ENCODE measurements at regions not wholly inside any gene's neighbourhood (a gene's known extent, or its start where the extent isn't known, plus 50 kb on each side); places are given as distances from the start of the nearest gene placed in this dataset.

DNA sequence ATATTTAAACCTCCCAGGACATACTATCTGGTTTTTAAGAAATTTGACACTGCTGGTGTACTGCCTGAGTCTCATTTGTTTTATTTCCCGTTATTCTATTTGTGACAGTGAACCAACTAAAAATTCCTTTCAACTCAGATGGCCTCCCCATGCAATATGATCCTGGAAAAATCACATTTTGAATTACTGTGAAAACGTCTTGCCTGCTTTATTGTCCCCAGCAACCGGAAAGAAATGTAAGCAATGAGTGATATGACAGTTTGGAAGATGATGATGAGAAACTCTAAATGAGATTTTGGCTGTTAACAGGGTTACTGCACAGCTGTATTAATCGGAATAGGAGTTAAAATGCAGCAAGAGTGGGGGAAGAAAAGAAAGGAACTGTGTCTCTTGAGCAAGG is 590.7 kb upstream of the CDH5 start:
- DNase-seq (ENCODE audit: low spot score) (no peak), FAIRE-seq (no peak)

DNA sequence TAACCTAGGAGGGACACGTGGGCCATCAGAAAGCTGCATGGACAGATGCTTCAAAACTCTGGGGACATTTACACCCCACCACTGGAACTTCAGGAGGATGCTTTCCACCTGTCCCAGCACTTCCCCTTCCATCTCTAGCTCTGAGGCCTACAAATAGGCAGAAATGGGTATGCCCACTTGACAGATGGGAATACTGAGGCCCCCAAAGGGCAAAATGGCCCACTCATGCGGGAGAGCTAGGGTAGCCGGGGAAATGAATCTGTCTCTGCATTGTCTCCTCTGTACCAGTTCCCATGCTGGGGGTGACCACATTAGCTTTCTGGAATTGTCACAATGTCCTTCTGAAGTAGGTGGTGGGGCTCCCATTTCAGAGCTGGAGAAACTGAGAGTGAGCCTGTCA is 592.1 kb upstream of the CDH5 start:
- no peak for FAIRE-seq

DNA sequence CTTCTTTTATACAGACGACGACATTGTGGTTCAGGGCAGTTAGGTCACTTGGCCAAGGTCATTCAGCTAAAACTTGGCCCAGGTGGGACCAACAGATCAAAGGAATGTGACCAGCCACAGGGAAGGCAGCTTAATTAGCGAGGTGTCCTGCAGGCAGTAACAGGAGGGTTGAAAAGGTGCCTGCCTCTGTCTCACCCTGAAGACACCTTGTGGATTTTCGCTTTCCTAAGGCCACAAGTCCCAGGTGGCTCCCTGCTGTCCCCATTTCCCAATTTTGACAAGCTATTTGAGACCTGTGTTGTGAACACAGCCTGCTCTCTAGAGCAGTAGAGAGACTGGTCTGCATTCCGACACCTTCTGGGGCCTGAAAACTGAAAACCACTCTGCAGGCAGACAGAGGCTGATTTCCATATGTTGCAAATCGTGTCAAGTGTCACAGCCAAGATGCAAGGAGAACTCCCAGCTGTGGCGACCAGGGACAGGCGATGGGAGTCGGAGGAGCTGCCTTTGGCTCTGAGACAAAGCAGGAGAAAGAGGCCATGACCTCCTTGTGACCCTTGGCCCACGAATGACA is 593.1 kb upstream of the CDH5 start:
- DNase-seq (ENCODE audit: low spot score) (no peak), FAIRE-seq (no peak)

More for the DNA sequence above, 592.1 kb upstream of the CDH5 start:
- DNase-seq (ENCODE audit: low spot score) = no peak

DNA sequence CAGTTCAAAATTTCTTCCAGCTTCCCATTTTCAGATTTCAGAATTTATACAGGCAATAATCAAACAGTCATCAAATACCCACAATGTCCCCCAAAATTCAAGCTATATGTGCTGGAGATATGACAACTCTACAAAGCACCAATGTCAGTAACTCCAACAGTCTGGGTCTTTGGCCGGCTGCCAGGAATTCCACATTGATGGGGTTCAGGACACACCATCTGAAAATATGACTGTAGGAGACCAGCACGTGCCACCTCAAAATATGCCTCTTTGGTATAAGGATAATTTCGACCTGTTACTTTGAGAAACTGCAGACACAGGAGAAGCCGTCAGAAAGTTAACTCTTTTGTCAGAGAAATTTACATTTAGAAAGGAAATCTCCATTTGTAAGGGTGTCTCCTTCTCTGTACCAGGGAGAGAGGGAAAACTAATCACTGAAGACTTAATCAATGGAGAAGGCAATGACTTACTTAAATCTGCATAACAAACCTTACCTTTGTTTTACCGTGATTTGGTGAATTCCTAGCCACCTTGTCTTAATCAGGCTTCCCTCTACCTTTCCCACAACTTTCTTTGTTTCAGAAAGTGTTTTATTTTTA is 594.3 kb upstream of the CDH5 start:
- FAIRE-seq (no peak), DNase-seq (ENCODE audit: low spot score) (no peak)

DNA sequence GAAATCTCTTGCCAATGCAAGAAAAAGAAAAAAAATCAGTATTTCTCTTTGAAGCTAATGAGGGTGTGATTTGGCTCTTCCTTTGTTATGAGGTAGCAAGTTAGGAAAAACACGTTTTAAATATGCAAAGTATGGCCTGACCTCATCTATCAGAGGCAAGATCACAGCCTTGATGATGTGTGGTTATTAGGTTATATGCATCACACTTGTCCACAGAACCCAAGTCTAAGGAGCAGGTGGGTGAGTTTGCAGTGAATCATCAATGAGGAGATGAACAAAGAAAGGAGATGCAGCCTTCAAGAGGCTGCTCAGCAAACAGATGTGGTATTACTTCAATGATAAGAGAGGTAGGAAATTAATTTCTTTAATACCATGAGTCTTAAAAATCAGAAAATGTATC is 594.8 kb upstream of the CDH5 start:
- FAIRE-seq (no peak), DNase-seq (ENCODE audit: low spot score) (no peak)

GRCh38 chr16:65770752-65771151 is 595.7 kb upstream of the CDH5 start:
- no peak for DNase-seq (ENCODE audit: low spot score)
- FAIRE-seq = no peak

GRCh38 chr16:65769776-65770438 is 596.6 kb upstream of the CDH5 start:
- no peak for DNase-seq (ENCODE audit: low spot score)
- no peak for FAIRE-seq

- no peak for DNase-seq (ENCODE audit: low spot score)
- no peak for FAIRE-seq
Observed at GRCh38 chr16:65769055-65769465, 597.4 kb upstream of the CDH5 start.

DNA sequence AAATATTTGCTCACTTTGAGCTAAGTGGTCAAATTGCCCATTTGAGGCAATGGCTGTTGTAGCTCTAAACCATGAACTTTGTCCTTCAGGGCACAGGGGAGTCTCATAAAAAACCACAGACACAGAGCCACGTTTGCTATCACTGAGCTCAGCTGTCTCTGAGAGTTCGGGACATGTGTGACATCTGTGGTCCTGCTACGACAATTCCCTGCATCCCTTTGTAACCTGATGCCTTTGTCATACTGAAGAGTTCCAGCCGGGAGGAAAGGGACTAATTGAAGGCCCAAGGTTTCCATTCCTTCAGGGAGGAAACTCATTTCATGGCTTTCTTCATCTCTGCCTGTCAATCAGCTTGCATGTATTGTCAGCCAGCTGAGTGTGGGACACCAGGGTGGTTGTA is 599.4 kb upstream of the CDH5 start:
- DNase-seq (ENCODE audit: low spot score) = no peak
- FAIRE-seq = no peak

DNA sequence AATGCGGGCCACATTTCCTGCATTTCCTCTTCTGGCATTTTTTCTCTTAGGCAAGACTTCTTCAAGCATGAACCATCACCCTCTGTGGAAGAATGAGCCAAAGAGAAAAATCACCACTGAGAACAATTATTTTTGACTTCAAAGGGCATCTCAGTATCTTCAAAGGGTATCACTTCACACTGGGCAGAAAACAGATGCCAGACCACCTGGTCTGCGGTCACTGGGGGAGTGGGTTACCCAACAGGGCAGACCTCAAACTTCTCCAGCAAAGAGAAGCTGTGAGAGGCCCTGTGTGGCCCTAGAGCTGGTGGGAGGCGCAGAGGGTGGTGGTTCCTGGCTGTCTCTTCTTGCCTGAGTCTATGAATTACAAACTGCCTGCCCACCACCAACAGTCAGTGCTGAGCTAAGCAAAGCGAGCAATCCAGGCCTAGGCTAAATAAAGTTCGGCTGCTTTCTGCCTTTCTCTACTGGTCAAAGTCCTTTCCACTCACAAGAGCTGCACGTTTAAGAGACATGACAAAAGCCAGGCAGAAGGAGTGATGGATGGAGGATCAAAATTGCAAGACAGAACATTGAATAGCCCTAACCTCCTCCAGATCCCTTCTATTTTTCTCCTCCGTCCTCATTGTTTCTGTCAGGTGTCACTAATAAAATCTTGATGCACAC is 602.7 kb upstream of the CDH5 start:
- FAIRE-seq (no peak), DNase-seq (ENCODE audit: low spot score) (no peak)

DNA sequence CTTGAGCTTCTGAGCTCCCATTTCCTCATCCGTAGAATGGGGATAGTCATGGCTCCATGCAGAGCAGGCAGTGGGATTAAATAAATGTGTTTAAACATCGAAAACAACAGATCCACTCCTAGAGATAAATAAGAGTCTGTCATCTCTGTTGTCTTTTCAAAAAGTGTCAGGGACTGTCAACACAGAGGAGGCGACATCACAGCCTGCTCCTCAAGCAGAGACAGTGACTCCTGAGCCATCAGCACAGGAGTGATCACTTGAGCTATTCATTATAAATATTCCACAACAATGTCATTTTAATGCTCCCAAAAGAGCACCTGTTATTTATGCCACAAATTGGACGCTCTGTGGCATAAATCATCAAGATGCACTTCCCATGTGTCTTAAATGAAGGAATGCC is 605.6 kb upstream of the CDH5 start:
- no peak for DNase-seq (ENCODE audit: low spot score)
- FAIRE-seq = no peak

DNA sequence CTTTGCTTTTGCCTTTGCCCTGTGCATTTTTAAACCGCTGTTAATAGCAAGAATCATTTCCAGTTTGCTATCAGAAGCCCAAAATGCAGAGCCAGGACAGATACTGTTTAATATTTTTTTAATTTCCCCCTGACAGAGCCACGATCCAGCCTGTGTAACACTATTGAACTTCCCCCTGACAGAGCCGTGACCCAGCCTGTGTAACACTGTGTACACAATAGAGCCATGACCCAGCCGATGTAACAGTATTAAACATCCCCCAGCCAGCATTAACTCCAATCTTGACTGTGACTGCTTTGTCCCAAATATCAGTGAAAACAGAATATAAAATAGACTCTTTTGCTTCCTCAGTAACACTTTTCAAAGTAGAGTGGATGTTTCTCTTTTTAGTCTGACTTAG is 607.9 kb upstream of the CDH5 start:
- FAIRE-seq (no peak), DNase-seq (ENCODE audit: low spot score) (no peak)

DNA sequence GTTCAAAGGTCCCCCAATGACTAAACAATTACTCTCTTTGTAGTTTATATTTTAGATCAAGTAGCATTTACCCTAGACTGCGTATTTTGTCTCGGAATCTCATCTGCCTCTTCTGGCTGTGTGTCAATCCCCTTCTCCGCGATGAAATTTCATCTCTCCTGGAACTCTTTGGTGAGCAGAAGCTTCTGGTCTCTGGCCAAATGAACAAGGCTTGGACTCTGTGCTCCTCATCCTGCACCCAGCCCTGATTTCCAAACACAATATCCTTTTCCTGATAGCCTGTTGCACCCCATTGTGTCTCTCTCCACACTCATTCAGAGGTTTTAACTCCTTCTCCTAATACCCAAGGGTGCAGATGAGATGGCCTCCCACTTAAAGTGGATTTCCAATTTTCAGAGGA is 609.4 kb upstream of the CDH5 start:
- DNase-seq (ENCODE audit: low spot score) (no peak), FAIRE-seq (no peak)

- DNase-seq (ENCODE audit: low spot score) (no peak), FAIRE-seq (no peak)
Observed at GRCh38 chr16:65756163-65756562, 610.3 kb upstream of the CDH5 start.

GRCh38 chr16:65754820-65755691 is 611.4 kb upstream of the CDH5 start:
- DNase-seq (ENCODE audit: low spot score) (no peak), FAIRE-seq (no peak)

GRCh38 chr16:65752522-65752844 is 614.0 kb upstream of the CDH5 start:
- DNase-seq (ENCODE audit: low spot score) = no peak
- FAIRE-seq = no peak

DNA sequence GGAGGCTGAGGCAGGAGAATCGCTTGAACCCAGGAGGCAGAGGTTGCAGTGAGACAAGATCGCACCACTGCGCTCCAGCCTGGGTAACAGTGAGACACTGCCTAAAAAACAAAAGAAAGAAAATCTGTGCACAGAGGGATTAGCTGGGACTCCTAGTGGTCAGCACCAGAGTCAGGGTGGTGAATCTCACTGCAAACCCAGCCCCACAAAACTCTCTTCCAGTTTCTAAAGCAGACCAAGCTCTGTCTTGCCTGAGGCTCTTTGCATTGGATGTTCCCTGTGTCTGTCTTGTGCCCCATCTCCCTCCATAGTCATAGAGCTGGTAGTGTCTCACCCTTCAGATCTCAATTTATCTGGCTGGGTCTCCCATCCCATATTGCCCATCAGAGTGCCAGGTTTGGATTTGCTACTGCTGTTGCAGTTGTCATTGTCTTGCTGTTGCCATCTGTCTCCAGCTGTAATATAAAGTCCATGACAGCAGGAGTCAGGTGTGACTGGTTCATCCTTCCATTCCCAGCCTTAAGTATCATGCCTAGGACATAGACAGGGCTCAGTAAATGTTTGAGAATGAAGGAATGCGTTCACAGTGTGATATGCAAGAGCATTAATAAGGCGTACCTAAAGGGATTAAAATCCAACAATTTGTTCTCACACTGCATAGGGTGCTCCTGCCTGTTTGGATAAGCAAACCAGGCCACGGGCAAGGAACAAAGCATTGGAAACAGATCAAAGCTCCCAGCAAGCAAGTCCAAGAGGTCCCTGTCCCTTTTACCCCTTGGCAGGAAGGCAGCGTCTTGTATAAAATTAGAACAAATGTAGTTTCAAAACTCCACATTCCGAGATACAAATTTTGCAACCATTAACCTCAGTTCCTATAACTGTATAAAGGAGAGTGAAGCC is 614.6 kb upstream of the CDH5 start:
- FAIRE-seq (no peak), DNase-seq (ENCODE audit: low spot score) (no peak)

DNA sequence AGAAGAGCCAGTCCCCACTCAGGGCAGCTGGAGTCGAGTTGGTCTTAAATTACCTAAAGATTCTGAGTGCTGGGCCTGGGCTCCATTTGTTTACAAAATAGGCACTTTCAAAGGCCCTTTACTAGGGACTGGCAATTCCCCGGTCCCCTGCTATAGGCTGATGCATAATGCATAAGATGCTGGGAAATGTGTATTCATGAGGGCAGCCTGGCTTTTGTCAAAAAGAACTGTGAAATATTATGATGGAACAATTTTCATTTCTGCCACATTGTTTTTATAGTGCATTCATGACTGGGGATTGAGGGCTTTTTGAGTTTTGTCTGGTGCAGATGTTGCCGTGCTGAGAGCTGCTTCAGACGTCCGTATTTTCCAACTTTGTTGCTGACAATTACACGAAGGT is 617.0 kb upstream of the CDH5 start:
- DNase-seq (ENCODE audit: low spot score) (no peak), FAIRE-seq (no peak)

DNA sequence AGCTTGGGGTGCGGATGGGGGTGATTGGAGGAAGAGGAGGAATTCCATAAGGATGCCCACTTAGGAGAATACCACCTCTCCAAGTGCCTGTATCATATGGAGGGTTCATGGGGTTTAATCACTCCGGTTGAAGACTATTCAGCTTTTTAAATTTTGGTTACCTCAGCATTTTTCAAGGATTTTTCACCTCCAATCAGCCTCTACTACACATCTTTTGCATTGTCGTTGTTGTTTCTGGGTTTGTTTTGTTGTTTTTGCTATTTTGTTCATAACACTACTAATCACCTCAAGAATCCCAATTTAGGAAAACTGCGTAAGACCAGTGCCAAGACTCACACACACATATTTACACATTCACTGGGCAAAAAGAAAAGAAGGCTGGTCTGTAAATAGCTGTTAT is 619.5 kb upstream of the CDH5 start:
- FAIRE-seq = no peak
- DNase-seq (ENCODE audit: low spot score) = no peak

GRCh38 chr16:65745201-65745708 is 621.2 kb upstream of the CDH5 start:
- DNase-seq (ENCODE audit: low spot score) = no peak
- FAIRE-seq = no peak

- DNase-seq (ENCODE audit: low spot score) (no peak), FAIRE-seq (no peak)
Observed at GRCh38 chr16:65744401-65744800, 622.1 kb upstream of the CDH5 start.
